Astrocyte of the cerebellum (primary cell): ENCODE measurements at regions not wholly inside any gene's neighbourhood (a gene's known extent, or its start where the extent isn't known, plus 50 kb on each side); places are given as distances from the start of the nearest gene placed in this dataset.

Experiments used
- DNase-seq: peaks from one replicate; pipeline ENCODE4 v3.0.0-alpha.2; 2011; ENCODE audit warnings: low read depth
- H3K4me3 ChIP-seq: 2 replicates; pipeline ENCODE4 v1.5.1; 2011; ENCODE audit warnings: mild to moderate bottlenecking, low read depth, low read length, moderate library complexity
- CTCF ChIP-seq: IDR thresholded peaks from 2 replicates; pipeline ENCODE4 v1.5.1; 2012; ENCODE audit warnings: low read length, low read depth, moderate library complexity, mild to moderate bottlenecking; ENCODE audit errors: missing control alignments
- in situ Hi-C: cut with HindIII; loops from 2 replicates; pipeline ENCODE4 v1.10.0; 2017; ENCODE audit warnings: low sequenced_read_pairs

GRCh38 chr12:58776144-58776543, 144.2 kb downstream of the LRIG3 start:
- in situ Hi-C loops = loop anchor here (10.0 kb wide), 1 partner anchor 61 kb away; no protein-coding TSS in a partner anchor
- H3K4me3 ChIP-seq = no peak overlapping the region

GRCh38 chr12:58777815-58778214, 142.5 kb downstream of the LRIG3 start:
- no peak for DNase-seq
- H3K4me3 ChIP-seq = no peak overlapping the region
- TF ChIP-seq CTCF = no peak
- in situ Hi-C loops = loop anchor here (10.0 kb wide), 1 partner anchor 63 kb away; no protein-coding TSS in a partner anchor

More at GRCh38 chr12:58776144-58776543, 144.2 kb downstream of the LRIG3 start:
- no peak for DNase-seq
- no peak for TF ChIP-seq CTCF

- TF ChIP-seq CTCF = no peak
- DNase-seq = no peak
- in situ Hi-C loops = no loop called here
- H3K4me3 ChIP-seq = no peak overlapping the region
These were observed 138.7 kb downstream of the LRIG3 start for GRCh38 chr12:58781609-58782008.

GRCh38 chr12:58787021-58787760, 133.1 kb downstream of the LRIG3 start:
- H3K4me3 ChIP-seq = no peak overlapping the region
- TF ChIP-seq CTCF = no peak
- no peak for DNase-seq
- in situ Hi-C loops = no loop called here

GRCh38 chr12:58794859-58795258, 125.4 kb downstream of the LRIG3 start:
- no peak overlapping the region for H3K4me3 ChIP-seq
- in situ Hi-C loops = no loop called here
- TF ChIP-seq CTCF = no peak
- DNase-seq = no peak

GRCh38 chr12:58795825-58796224, 124.5 kb downstream of the LRIG3 start:
- TF ChIP-seq CTCF = no peak
- in situ Hi-C loops = no loop called here
- H3K4me3 ChIP-seq = no peak overlapping the region
- DNase-seq = no peak
